Heart right ventricle (tissue), 16 donors: ENCODE measurements at regions not wholly inside any gene's neighbourhood (a gene's known extent, or its start where the extent isn't known, plus 50 kb on each side); places are given as distances from the start of the nearest gene placed in this dataset.

Experiments
- ATAC-seq, 8 donors: fragments of 200-7000 bp; cut with Tn5 transposase; one replicate each; pipeline ENCODE4 v1.9.1; 2020; ENCODE audit warnings: mild to moderate bottlenecking in 8 of 8, moderate library complexity in 8 of 8, moderate number of reproducible peaks in 1 of 8
- DNase-seq, 2 donors: peaks; one replicate each; pipeline ENCODE4 v3.0.0-alpha.2; 2020
- H3K27ac ChIP-seq, 10 donors: fragments of 200-600 bp; sonication (generic) in 2 of 10; one replicate each; pipeline versions ENCODE4 v1.5.0 to v1.8.0; 2020 to 2022; ENCODE audit warnings: mild to moderate bottlenecking in 3 of 10
- H3K27me3 ChIP-seq, 7 donors: fragments of 200-600 bp; one replicate each; pipeline ENCODE4 v1.8.0; 2021 to 2022; ENCODE audit warnings: mild to moderate bottlenecking in 2 of 7
- H3K36me3 ChIP-seq, 9 donors: fragments of 200-600 bp; sonication (generic) in 1 of 9; one replicate each; pipeline versions ENCODE4 v1.5.0 to v1.8.0; 2020 to 2022; ENCODE audit warnings: mild to moderate bottlenecking in 2 of 9
- H3K4me1 ChIP-seq, 9 donors: fragments of 200-600 bp; sonication (generic) in 1 of 9; one replicate each; pipeline versions ENCODE4 v1.5.0 to v1.8.0; 2020 to 2022; ENCODE audit warnings: mild to moderate bottlenecking in 4 of 9
- H3K4me3 ChIP-seq, 10 donors: fragments of 200-600 bp; sonication (generic) in 2 of 10; one replicate each; pipeline versions ENCODE4 v1.5.0 to v1.8.0; 2020 to 2022; ENCODE audit warnings: mild to moderate bottlenecking in 7 of 10, moderate library complexity in 2 of 10
- H3K9me3 ChIP-seq, 11 donors: fragments of 200-600 bp in 10 of 11; sonication (generic) in 2 of 11; one replicate each; pipeline versions ENCODE4 v1.5.0 to v1.8.0; 2013 to 2022; ENCODE audit warnings: mild to moderate bottlenecking in 2 of 11, control low read depth in 1 of 11, moderate library complexity in 1 of 11
- WGBS, 2 donors: extraction: QIAGEN DNeasy Blood & Tissue Kit; methylation state at CpG; one replicate each; pipeline ENCODE4 v1.1.7; 2013; ENCODE audit warnings: inconsistent platforms in 1 of 2; 5-methylcytosine and 5-hydroxymethylcytosine counted together
- intact Hi-C, 10 donors: fragments of 100-400 bp; cut with DNase I; formaldehyde crosslinking; loops; one replicate each; pipeline versions ENCODE4 v1.11.1 to v1.14.2; 2022
- TF ChIP-seq, protein P1 (sequence below), 9 donors: fragments of 200-600 bp; sonication (generic) in 2 of 9; IDR thresholded peaks; one replicate each; pipeline versions ENCODE4 v1.5.0 to v1.8.0; 2021 to 2022; ENCODE audit warnings: antibody characterized with exemption in 9 of 9, mild to moderate bottlenecking in 5 of 9, moderate library complexity in 1 of 9
- donor health status: Arrhythmogenic right ventricular cardiomyopathy.
- donor health status: ischemic (EF 13 %, LVEDD 7.1; RV severe dilation, severe dysfunction).
- donor health status: healthy with polysubstance abuse.
- donor health status: DM: no; HTN: yes; CAD: no.
- donor health status: DM: no; HTN: no; CAD: no.
- donor health status: ischemic (EF 25% LVEDD 6.9; RV normal size, moderate dysfunction).
- donor health status: ischemic (EF 25% LVEDD 5.7; RV mildly dilated, moderate dysfunction).
- donor health status: healthy.
- donor health status: DM: yes; HTN: yes; CAD: no.
- donor health status: Ischemic cardiomyopathy.
- donor health status: ischemic (EF 35%, LVEDD 5.7; RV mildly dilated, moderate dysfunction).
- donor health status: nonischemic (EF 11% LVEDD 7.7; RV severe dilation, severe dysfunction).
- donor health status: DM: yes; HTN: yes; CAD: no.
- donor health status: PGD.
- donor health status: ischemic (EF 29% LVEDD 5.4; RV normal size, mild dysfunction).
- donor health status: nonischemic (EF 23%, LVEDD 6.1; RV moderate dilation, normal function).

DNA sequence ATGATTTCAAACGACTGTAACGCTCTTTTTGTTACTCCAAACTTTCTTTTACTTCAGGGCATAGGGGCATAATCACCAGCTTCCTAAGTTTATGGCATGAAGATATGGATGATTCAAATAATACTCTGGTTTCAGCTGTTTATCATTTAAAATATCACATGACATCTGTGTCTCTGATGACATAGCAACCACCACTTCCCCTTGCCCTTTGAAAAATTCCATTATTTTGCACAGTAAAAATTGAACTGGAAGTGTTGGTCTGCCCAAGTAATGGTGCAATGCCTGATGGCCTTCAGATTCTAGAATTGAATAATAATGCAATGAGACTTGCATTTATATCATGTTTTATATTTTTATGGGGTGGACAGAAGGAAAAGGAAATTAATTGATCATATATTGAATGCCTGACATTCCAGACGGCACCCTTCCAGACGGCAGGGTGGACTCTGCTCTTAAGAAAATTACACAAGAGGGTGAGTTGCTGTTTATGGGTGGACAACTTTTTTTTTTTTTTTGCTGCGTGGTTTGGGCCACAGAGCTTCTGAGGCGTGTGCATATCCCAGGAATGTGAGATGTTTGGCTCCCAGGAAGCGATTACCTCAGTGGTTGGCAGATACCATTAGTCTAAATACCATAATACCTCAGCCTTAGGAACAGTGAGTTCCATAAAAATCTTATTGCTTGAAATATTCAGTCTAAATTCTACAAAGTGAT, 101.7 kb upstream of the ZNF521 start:
- no peaks in the 10 kb centered on the region for H3K36me3 ChIP-seq
- H3K27me3 ChIP-seq, result no peaks in the 10 kb centered on the region
- no peak overlapping the region for H3K4me3 ChIP-seq
- intact Hi-C loops, result no loop called here
- H3K27ac ChIP-seq, result no peak overlapping the region
- H3K9me3 ChIP-seq, result peaks cover 0 to 16% (median 2%) of the 10 kb centered on the region in 11 donors
- TF ChIP-seq, protein P1, sequence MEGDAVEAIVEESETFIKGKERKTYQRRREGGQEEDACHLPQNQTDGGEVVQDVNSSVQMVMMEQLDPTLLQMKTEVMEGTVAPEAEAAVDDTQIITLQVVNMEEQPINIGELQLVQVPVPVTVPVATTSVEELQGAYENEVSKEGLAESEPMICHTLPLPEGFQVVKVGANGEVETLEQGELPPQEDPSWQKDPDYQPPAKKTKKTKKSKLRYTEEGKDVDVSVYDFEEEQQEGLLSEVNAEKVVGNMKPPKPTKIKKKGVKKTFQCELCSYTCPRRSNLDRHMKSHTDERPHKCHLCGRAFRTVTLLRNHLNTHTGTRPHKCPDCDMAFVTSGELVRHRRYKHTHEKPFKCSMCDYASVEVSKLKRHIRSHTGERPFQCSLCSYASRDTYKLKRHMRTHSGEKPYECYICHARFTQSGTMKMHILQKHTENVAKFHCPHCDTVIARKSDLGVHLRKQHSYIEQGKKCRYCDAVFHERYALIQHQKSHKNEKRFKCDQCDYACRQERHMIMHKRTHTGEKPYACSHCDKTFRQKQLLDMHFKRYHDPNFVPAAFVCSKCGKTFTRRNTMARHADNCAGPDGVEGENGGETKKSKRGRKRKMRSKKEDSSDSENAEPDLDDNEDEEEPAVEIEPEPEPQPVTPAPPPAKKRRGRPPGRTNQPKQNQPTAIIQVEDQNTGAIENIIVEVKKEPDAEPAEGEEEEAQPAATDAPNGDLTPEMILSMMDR (IDR thresholded peaks at IDR 0.05), result no peak
- no peak for DNase-seq
- peaks cover 0 to 19% (median 0%) of the 10 kb centered on the region in 9 donors for H3K4me1 ChIP-seq
- 69 to 82% methylated on average over 7 of the region's 7 CpGs for WGBS, 2 donors
- ATAC-seq, result peak in 4 of 8 donors; percentile 30 to 90 (median 67)

DNA sequence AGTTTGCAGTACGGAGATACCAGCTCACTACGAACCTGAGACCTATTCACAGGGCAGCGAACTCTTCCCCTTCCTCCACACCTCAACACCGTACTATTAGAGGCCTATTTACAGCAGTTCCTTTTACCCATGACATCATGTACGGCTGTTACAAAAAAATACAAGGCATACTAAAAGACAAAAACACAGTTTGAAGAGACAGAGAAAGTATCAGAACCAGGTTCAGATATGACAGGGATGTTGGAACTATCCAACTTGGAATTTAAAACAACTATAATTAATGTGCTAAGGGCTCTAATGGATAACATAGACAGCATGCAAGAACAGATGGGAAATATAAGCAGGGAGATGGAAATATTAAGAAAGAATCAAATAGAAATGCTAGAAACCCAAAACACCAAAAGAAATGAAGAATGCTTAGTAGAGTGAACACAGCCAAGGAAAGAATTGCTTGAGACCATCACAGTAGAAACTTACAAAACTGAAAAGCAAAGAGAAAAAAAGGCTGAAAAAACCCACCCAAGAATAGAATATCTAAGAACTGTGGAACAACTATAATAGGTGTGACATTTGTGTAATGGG, 99.2 kb upstream of the ZNF521 start:
- H3K4me3 ChIP-seq, result no peak overlapping the region
- 91 to 97% methylated on average over 5 of the region's 5 CpGs for WGBS, 2 donors
- ATAC-seq (no peak), DNase-seq (no peak)
- no peaks in the 10 kb centered on the region for H3K36me3 ChIP-seq
- intact Hi-C loops, result no loop called here
- H3K27me3 ChIP-seq, result no peaks in the 10 kb centered on the region
- H3K27ac ChIP-seq, result no peak overlapping the region
- TF ChIP-seq, protein P1 (IDR thresholded peaks at IDR 0.05), result no peak
- H3K4me1 ChIP-seq, result peaks cover 0 to 5% (median 0%) of the 10 kb centered on the region in 9 donors
- peaks cover 0 to 16% (median 2%) of the 10 kb centered on the region in 11 donors for H3K9me3 ChIP-seq

DNA sequence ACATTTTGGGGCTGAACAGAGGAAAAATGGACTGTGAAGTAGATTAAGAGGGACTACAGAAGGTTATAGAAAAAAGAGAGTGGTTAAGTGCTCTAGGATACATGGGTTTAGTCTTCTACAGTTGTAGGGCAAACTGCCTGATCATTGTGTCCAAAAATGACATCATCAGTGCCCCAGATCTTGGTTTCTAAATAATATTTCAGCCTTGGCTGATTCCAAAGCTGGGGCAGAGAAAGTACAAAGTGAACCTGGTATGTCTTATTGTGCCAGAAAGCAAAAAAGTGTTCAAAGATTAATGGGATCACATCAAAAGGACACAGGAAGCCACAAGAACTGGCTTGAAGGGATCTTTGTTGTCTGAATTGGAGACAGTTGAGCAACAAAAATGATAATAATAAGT, 97.1 kb upstream of the ZNF521 start:
- TF ChIP-seq, protein P1 (IDR thresholded peaks at IDR 0.05), result no peak
- H3K9me3 ChIP-seq, result peaks cover 0 to 16% (median 2%) of the 10 kb centered on the region in 11 donors
- ATAC-seq, result no peak

DNA sequence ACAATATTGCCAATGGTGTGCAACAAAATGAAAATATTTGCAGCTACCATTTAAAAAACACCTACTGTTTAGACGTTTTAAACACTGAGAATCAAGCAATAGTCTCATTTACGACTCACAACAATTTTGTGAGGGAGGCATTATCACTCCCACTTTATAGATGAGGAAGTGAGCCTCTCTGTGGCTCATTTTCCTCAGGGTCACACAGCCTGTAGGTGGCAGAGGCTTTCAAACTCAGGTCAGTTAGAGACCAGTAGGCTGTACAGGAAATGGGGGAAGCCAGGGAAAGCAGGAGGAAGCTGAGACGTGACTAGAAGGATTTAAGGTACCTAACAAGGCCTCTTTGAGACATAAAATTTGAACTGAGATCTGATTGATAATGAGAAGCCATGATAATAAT, 95.0 kb upstream of the ZNF521 start:
- Histone ChIP-seq H3K27me3 (no peaks in the 10 kb centered on the region), H3K27ac (no peak overlapping the region), H3K4me3 (no peak overlapping the region), H3K36me3 (no peaks in the 10 kb centered on the region), H3K9me3 (peaks cover 0 to 16% (median 2%) of the 10 kb centered on the region in 11 donors), H3K4me1 (no peaks in the 10 kb centered on the region)
- TF ChIP-seq, protein P1 (IDR thresholded peaks at IDR 0.05), result no peak
- DNase-seq (no peak), ATAC-seq (no peak)
- 54 to 60% methylated on average over 3 of the region's 3 CpGs for WGBS, 2 donors
- intact Hi-C loops, result no loop called here

More for the DNA sequence above, 97.1 kb upstream of the ZNF521 start:
- Histone ChIP-seq H3K4me1 (peaks cover 0 to 3% (median 0%) of the 10 kb centered on the region in 9 donors), H3K27ac (no peak overlapping the region), H3K36me3 (no peaks in the 10 kb centered on the region), H3K27me3 (no peaks in the 10 kb centered on the region), H3K4me3 (no peak overlapping the region)
- intact Hi-C loops, result no loop called here
- DNase-seq, result no peak
